Vagina (tissue), 2 donors: ENCODE measurements at regions not wholly inside any gene's neighbourhood (a gene's known extent, or its start where the extent isn't known, plus 50 kb on each side); places are given as distances from the start of the nearest gene placed in this dataset.

Experiments
- DNase-seq, 2 donors: peaks; one replicate each; pipeline ENCODE4 v3.0.0-alpha.2; 2017; ENCODE audit errors: extremely low spot score in 2 of 2
- H3K27ac ChIP-seq: fragments of 200-600 bp; sonication (generic); one replicate; pipeline ENCODE4 v1.5.1; 2019
- H3K27me3 ChIP-seq: fragments of 200-600 bp; sonication (generic); one replicate; pipeline ENCODE4 v1.5.1; 2019
- H3K36me3 ChIP-seq, 2 donors: fragments of 200-600 bp; sonication (generic); one replicate each; pipeline ENCODE4 v1.5.1; 2017 to 2019
- H3K4me1 ChIP-seq: fragments of 200-600 bp; sonication (generic); one replicate; pipeline ENCODE4 v1.5.1; 2019
- H3K4me3 ChIP-seq, 2 donors: fragments of 200-600 bp; sonication (generic); 1 replicate in 1 of 2; 2 replicates in 1 of 2; pipeline ENCODE4 v1.5.1; 2016 to 2019
- H3K9me3 ChIP-seq: fragments of 200-600 bp; sonication (generic); one replicate; pipeline ENCODE4 v1.5.1; 2019
- POLR2A ChIP-seq, 2 donors: fragments of 450-650 bp; IDR thresholded peaks; one replicate each; pipeline ENCODE4 v1.6.1; 2017; ENCODE audit warnings: antibody characterized with exemption in 2 of 2, mild to moderate bottlenecking in 2 of 2, moderate library complexity in 2 of 2
- POLR2AphosphoS5 ChIP-seq, 2 donors: sonication (generic); formaldehyde crosslinking; IDR thresholded peaks; one replicate each; pipeline ENCODE4 v1.9.0; 2017; ENCODE audit warnings: antibody characterized with exemption in 2 of 2, mild to moderate bottlenecking in 2 of 2, low read depth in 1 of 2; ENCODE audit not compliant: insufficient read depth in 1 of 2
- intact Hi-C: fragments of 100-400 bp; cut with DNase I; formaldehyde crosslinking; loops from one replicate; pipeline ENCODE4 v1.15.1; 2023
- TF ChIP-seq, protein P1 (sequence below), 3 experiments: fragments of 450-650 bp in 2 of 3; fragments of 200-600 bp in 1 of 3; sonication (generic) in 1 of 3; IDR thresholded peaks; one replicate each; pipeline ENCODE4 v1.5.1; 2017 to 2019; ENCODE audit warnings: antibody characterized with exemption in 3 of 3, mild to moderate bottlenecking in 2 of 3, moderate library complexity in 2 of 3

DNA sequence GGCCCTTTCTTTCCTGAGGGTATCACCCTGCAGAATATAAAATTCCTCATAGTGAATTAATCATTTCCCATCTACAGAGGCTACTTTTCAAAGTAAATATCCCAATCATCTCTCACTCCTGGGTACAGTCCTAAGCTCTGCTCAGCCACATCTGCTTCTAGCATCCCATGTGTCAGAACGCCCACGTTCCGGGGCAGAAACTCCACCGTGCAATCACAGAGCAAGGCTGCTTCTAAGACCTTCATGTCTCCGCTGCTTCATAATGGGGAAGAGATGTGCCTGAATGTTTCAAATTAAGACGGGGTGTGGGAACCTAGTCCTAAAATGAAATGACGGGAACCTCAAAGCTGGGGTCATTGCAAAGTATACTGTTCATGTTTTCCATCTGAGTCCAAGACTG lies 208.8 kb upstream of the GMDS start:
- DNase-seq = no peak
- intact Hi-C loops = loop anchor here (10.0 kb wide), 1 partner anchor 849 kb away; the partner anchor contains the start of gene FOXC1
- no peaks in the 10 kb centered on the region for H3K27me3 ChIP-seq
- H3K9me3 ChIP-seq = no peaks in the 10 kb centered on the region
- TF ChIP-seq, protein P1, sequence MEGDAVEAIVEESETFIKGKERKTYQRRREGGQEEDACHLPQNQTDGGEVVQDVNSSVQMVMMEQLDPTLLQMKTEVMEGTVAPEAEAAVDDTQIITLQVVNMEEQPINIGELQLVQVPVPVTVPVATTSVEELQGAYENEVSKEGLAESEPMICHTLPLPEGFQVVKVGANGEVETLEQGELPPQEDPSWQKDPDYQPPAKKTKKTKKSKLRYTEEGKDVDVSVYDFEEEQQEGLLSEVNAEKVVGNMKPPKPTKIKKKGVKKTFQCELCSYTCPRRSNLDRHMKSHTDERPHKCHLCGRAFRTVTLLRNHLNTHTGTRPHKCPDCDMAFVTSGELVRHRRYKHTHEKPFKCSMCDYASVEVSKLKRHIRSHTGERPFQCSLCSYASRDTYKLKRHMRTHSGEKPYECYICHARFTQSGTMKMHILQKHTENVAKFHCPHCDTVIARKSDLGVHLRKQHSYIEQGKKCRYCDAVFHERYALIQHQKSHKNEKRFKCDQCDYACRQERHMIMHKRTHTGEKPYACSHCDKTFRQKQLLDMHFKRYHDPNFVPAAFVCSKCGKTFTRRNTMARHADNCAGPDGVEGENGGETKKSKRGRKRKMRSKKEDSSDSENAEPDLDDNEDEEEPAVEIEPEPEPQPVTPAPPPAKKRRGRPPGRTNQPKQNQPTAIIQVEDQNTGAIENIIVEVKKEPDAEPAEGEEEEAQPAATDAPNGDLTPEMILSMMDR (IDR thresholded peaks at IDR 0.05) = no peak
- TF ChIP-seq POLR2A (IDR thresholded peaks at IDR 0.05) = no peak
- TF ChIP-seq POLR2AphosphoS5 (IDR thresholded peaks at IDR 0.05; ENCODE audit: insufficient read depth in 1 of 2, low read depth in 1 of 2) = no peak
- H3K36me3 ChIP-seq = no peaks in the 10 kb centered on the region
- H3K4me3 ChIP-seq = no peak overlapping the region
- H3K4me1 ChIP-seq = peaks cover 11% of the 10 kb centered on the region
- H3K27ac ChIP-seq = no peak overlapping the region

DNA sequence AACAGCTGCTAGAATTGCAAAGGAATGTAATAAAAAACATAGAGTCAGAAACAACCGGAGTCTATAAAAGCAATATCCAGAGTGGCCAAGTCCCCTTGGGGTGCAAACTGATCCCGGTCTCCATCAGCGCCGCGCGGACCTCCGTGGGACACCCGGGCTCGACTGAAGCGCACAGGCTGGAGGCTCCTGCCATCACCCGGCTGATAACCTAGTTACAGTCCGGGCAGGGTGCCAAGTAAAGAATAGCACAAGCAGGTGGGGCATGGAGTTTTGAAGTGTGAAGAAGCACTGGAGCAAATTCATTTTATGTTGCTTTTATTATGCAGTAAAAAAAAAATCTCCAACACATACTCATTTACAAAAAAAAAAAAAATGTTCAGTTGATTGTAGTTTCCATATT lies 205.1 kb upstream of the GMDS start:
- intact Hi-C loops = loop anchor here (10.0 kb wide), 1 partner anchor 846 kb away; the partner anchor contains the start of gene FOXC1
- H3K27me3 ChIP-seq = no peaks in the 10 kb centered on the region
- peaks cover 15% of the 10 kb centered on the region for H3K4me1 ChIP-seq
- DNase-seq = no peak
- no peak overlapping the region for H3K27ac ChIP-seq
- no peaks in the 10 kb centered on the region for H3K9me3 ChIP-seq
- TF ChIP-seq POLR2AphosphoS5 (IDR thresholded peaks at IDR 0.05; ENCODE audit: insufficient read depth in 1 of 2, low read depth in 1 of 2) (no peak), POLR2A (IDR thresholded peaks at IDR 0.05) (no peak)
- TF ChIP-seq, protein P1 (IDR thresholded peaks at IDR 0.05) = no peak
- H3K36me3 ChIP-seq = no peaks in the 10 kb centered on the region
- H3K4me3 ChIP-seq = no peak overlapping the region

DNA sequence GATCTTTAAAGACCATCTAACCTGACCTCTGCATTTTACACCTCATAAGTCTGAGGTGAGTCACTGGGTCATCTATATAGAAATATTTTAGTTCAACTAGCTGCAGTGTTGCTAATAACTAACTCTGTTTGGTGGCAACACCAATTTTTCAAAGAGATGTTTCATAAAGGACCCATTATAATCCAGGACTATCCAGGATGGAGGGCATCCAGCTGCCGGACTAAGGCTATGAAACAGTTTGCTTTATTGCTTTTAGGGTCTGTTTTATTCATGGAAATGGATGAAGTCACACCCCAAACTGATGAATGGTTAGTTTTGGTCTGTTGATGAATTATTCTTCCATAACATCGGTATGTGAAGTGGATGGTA lies 204.2 kb upstream of the GMDS start:
- Histone ChIP-seq H3K4me1 (peaks cover 15% of the 10 kb centered on the region), H3K4me3 (no peak overlapping the region), H3K27ac (no peak overlapping the region), H3K27me3 (no peaks in the 10 kb centered on the region), H3K36me3 (no peaks in the 10 kb centered on the region), H3K9me3 (no peaks in the 10 kb centered on the region)
- DNase-seq = no peak
- intact Hi-C loops = no loop called here
- TF ChIP-seq, protein P1 (IDR thresholded peaks at IDR 0.05) = no peak
- TF ChIP-seq POLR2AphosphoS5 (IDR thresholded peaks at IDR 0.05; ENCODE audit: insufficient read depth in 1 of 2, low read depth in 1 of 2) (no peak), POLR2A (IDR thresholded peaks at IDR 0.05) (no peak)

DNA sequence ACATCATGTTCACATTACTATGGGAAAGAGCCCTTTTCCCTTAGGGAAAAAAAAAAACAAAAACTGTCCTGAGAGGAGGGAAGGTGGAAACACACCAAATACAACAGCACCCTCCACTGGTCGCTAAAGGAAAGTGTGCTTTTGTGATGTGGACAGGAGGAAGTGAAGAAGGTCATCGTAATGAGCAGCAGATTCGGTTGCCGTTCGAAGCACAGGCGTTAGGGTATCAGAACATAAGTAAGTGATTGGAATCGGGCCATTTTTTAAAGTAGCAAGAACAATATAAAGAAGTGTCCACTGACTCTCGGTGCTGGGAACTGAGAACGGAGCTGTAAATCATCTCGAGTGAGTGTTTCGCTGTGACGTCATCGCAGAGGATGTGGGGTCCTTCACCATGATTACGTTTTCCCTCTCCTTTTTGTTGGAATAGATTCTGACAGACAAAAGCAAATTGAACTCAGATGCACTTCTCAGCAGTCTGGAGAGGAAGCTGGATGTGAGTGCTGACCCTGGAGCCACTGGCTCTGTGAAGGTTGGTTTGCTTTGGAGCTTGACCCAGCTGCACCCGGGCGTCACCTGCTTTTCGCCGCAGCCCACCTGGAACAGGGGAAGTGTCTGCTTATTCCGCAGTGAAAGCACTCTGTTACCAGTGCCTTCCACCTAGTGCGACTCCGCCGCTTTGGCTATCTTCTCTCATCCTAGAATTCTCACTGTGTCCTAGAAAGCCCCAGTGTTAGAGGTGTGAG lies 203.6 kb upstream of the GMDS start:
- DNase-seq = no peak
- no peak overlapping the region for H3K4me3 ChIP-seq
- intact Hi-C loops = no loop called here

More for the DNA sequence above, 203.6 kb upstream of the GMDS start:
- no peak for TF ChIP-seq POLR2AphosphoS5 (IDR thresholded peaks at IDR 0.05; ENCODE audit: insufficient read depth in 1 of 2, low read depth in 1 of 2)
- TF ChIP-seq POLR2A (IDR thresholded peaks at IDR 0.05) = no peak
- TF ChIP-seq, protein P1 (IDR thresholded peaks at IDR 0.05) = peak in 2 of 3 experiments; percentile 12 to 33
- Histone ChIP-seq H3K27ac (no peak overlapping the region), H3K36me3 (no peaks in the 10 kb centered on the region), H3K27me3 (no peaks in the 10 kb centered on the region), H3K9me3 (no peaks in the 10 kb centered on the region), H3K4me1 (peaks cover 15% of the 10 kb centered on the region)
